Osteoblast (primary cell): ENCODE measurements at regions not wholly inside any gene's neighbourhood (a gene's known extent, or its start where the extent isn't known, plus 50 kb on each side); places are given as distances from the start of the nearest gene placed in this dataset.

Source experiments
- DNase-seq: peaks from one replicate; pipeline ENCODE4 v3.0.0; 2011; ENCODE audit warnings: low spot score, mixed read lengths; ENCODE audit not compliant: insufficient read length; ENCODE audit errors: missing footprints
- H2AFZ ChIP-seq: 2 replicates; pipeline ENCODE4 v1.6.0; 2011; ENCODE audit warnings: mild to moderate bottlenecking, low read length
- H3K27ac ChIP-seq: 2 replicates; pipeline ENCODE4 v1.5.1; 2011; ENCODE audit warnings: mild to moderate bottlenecking, low read depth, low read length, moderate library complexity
- H3K27me3 ChIP-seq: 2 replicates; pipeline ENCODE4 v1.6.0; 2012; ENCODE audit warnings: mild to moderate bottlenecking, control low read depth, inconsistent platforms, low read length, moderate library complexity; ENCODE audit not compliant: insufficient read depth
- H3K36me3 ChIP-seq: 2 replicates; pipeline ENCODE4 v1.5.1; 2011; ENCODE audit warnings: mild to moderate bottlenecking, low read length, control low read depth, moderate library complexity; ENCODE audit not compliant: insufficient read depth
- H3K4me1 ChIP-seq: 2 replicates; pipeline ENCODE4 v1.5.1; 2011; ENCODE audit warnings: mild to moderate bottlenecking, low read length, control low read depth, moderate library complexity; ENCODE audit not compliant: insufficient read depth
- H3K4me2 ChIP-seq: 2 replicates; pipeline ENCODE4 v1.6.0; 2011; ENCODE audit warnings: mild to moderate bottlenecking, low read length; ENCODE audit not compliant: insufficient read depth
- H3K4me3 ChIP-seq: fragments of 200-600 bp; sonication (generic); 3 replicates; pipeline ENCODE4 v1.5.1; 2012; ENCODE audit warnings: mild to moderate bottlenecking, low read length, inconsistent platforms; ENCODE audit not compliant: insufficient read depth
- H3K79me2 ChIP-seq: 2 replicates; pipeline ENCODE4 v1.6.0; 2012; ENCODE audit warnings: mild to moderate bottlenecking, low read length, control low read depth, inconsistent platforms; ENCODE audit not compliant: insufficient read depth
- H3K9me3 ChIP-seq: 2 replicates; pipeline ENCODE4 v1.5.1; 2011; ENCODE audit warnings: low read depth, low read length, control low read depth
- H4K20me1 ChIP-seq: 2 replicates; pipeline ENCODE4 v1.6.0; 2012; ENCODE audit warnings: mild to moderate bottlenecking, low read length, control low read depth; ENCODE audit not compliant: insufficient read depth
- TF ChIP-seq, protein P1 (sequence below): IDR thresholded peaks from 2 replicates; pipeline ENCODE4 v1.5.1; 2011; ENCODE audit warnings: mild to moderate bottlenecking, low read depth, low read length, moderate library complexity; ENCODE audit errors: extremely low read depth

GRCh38 chr18:34048423-34048822 is 176.3 kb downstream of the NOL4 start:
- Histone ChIP-seq H3K4me3 (no peak overlapping the region), H3K36me3 (no peaks in the 10 kb centered on the region), H3K9me3 (no peaks in the 10 kb centered on the region), H4K20me1 (no peaks in the 10 kb centered on the region), H2AFZ (no peak overlapping the region), H3K27me3 (no peaks in the 10 kb centered on the region), H3K4me1 (no peaks in the 10 kb centered on the region), H3K4me2 (no peak overlapping the region), H3K27ac (no peak overlapping the region), H3K79me2 (no peaks in the 10 kb centered on the region)
- no peak for DNase-seq
- TF ChIP-seq, protein P1, sequence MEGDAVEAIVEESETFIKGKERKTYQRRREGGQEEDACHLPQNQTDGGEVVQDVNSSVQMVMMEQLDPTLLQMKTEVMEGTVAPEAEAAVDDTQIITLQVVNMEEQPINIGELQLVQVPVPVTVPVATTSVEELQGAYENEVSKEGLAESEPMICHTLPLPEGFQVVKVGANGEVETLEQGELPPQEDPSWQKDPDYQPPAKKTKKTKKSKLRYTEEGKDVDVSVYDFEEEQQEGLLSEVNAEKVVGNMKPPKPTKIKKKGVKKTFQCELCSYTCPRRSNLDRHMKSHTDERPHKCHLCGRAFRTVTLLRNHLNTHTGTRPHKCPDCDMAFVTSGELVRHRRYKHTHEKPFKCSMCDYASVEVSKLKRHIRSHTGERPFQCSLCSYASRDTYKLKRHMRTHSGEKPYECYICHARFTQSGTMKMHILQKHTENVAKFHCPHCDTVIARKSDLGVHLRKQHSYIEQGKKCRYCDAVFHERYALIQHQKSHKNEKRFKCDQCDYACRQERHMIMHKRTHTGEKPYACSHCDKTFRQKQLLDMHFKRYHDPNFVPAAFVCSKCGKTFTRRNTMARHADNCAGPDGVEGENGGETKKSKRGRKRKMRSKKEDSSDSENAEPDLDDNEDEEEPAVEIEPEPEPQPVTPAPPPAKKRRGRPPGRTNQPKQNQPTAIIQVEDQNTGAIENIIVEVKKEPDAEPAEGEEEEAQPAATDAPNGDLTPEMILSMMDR: no peak

DNA sequence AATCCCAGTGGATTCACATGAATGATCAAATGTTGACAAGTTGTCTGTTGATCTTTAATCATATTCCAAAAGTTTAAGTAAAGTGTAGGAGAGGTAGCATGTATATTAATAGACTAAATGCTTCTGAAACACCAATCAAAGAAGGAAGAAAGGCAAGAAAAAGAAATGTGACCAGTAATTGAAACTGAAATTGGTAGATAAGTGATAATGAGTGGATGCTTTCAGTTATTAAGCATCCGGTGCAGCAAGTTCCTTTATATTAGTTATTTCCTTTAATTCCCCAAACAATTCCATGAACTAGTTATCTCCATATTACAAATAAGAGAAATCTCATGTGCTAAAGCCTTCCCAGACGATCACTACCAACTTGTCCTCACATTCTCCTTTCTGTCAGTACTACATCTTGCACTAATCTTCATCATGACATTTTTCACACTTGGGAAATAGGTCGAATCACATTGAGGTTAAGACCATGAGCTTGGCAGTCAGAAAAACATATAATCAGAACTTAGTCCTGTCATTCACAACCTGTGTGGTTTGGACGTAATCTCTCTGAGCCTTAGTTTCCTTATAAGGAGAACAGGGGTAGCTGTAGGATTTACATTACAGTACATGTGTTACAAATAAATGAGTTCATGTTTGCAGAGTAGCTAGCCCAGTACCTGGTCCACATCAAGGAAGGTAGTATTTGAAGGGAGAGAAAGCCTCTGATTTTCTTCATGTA is 182.1 kb downstream of the NOL4 start:
- Histone ChIP-seq H3K4me3 (no peak overlapping the region), H3K4me1 (no peaks in the 10 kb centered on the region), H3K9me3 (no peaks in the 10 kb centered on the region), H4K20me1 (no peaks in the 10 kb centered on the region), H3K27me3 (no peaks in the 10 kb centered on the region), H3K27ac (no peak overlapping the region), H2AFZ (no peak overlapping the region), H3K4me2 (no peak overlapping the region), H3K79me2 (no peaks in the 10 kb centered on the region), H3K36me3 (no peaks in the 10 kb centered on the region)
- TF ChIP-seq, protein P1: no peak
- DNase-seq: no peak

- no peaks in the 10 kb centered on the region for H3K79me2 ChIP-seq
- no peaks in the 10 kb centered on the region for H3K9me3 ChIP-seq
- H3K4me3 ChIP-seq: no peak overlapping the region
- H3K4me2 ChIP-seq: no peak overlapping the region
- no peaks in the 10 kb centered on the region for H3K27me3 ChIP-seq
- no peak for DNase-seq
- TF ChIP-seq, protein P1: no peak
- no peaks in the 10 kb centered on the region for H3K4me1 ChIP-seq
- no peak overlapping the region for H3K27ac ChIP-seq
- no peak overlapping the region for H2AFZ ChIP-seq
- H3K36me3 ChIP-seq: no peaks in the 10 kb centered on the region
- H4K20me1 ChIP-seq: no peaks in the 10 kb centered on the region
Observed at GRCh38 chr18:34039611-34040010, 185.1 kb downstream of the NOL4 start.

GRCh38 chr18:34039201-34039600 is 185.5 kb downstream of the NOL4 start:
- Histone ChIP-seq H3K4me2 (no peak overlapping the region), H3K4me3 (no peak overlapping the region), H4K20me1 (no peaks in the 10 kb centered on the region), H3K36me3 (no peaks in the 10 kb centered on the region), H3K27me3 (no peaks in the 10 kb centered on the region), H3K27ac (no peak overlapping the region), H3K4me1 (no peaks in the 10 kb centered on the region), H3K79me2 (no peaks in the 10 kb centered on the region), H3K9me3 (no peaks in the 10 kb centered on the region), H2AFZ (no peak overlapping the region)
- DNase-seq: no peak
- TF ChIP-seq, protein P1: no peak
